ENCODE measurements at regions not wholly inside any gene's neighbourhood (a gene's known extent, or its start where the extent isn't known, plus 50 kb on each side); places are given as distances from the start of the nearest gene placed in this dataset.
"Not testable (repeated sequence)": the region's sequence is repeated elsewhere in the genome, so short reads cannot be mapped to it uniquely, and the experiment has no call there.

DNA sequence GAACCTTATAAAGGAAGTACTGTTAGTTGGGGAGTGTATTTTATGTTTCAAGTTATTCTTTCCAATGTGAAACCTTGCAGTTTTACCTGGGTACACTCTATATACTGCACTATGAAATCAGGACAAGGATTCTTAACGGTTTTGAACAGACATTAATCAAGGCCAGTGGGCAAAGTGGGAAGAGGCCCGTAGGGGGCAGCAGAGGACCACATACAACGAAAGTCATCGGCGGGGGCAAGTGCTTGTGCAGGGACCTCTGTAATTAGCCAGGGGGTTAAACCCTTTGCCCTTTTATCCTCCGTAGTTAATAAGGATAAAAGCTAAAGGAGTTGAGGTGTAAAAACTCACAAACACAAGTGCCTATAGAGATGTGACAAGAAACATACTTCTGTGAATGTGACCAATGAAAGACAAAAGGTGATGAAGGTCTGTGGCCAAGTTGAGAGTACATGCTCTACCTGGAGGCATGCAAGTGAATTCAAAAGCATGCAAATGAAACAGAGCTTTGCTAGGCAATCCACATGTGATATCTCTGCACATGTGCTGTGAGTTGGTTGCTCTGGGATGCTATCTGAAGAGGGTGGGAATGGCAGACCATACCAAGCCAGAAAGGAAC, 392.7 kb upstream of the MAN1A1 start:
- no peak overlapping the region for H3K4me3 ChIP-seq (ENCODE audit: low read depth, low read length)

GRCh38 chr6:119739769-119740168, 390.2 kb upstream of the MAN1A1 start:
- no peak overlapping the region for H3K4me3 ChIP-seq (ENCODE audit: low read depth, low read length)
- DNase-seq (ENCODE audit: low read depth), result no peak

More for the DNA sequence above, 392.7 kb upstream of the MAN1A1 start:
- DNase-seq (ENCODE audit: low read depth), result no peak

DNA sequence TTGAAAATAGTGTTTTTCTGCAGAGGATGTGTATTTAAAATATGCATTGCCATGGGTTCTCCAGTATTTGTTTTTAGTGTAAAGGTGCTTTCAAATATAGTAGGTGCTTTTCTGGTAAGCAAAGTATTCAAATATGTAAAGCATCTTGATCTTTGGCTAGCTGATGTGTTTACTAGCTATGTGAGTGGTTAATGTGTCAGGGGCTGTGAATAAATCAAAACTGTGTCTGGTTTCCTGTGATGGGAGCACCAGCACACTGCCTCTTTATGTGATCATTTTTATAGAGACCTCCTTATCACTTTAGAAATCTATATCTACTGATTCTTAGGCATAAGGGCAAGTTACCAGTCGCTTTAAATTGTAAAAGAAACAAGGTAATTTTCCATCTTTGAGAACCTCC, 388.9 kb upstream of the MAN1A1 start:
- no peak overlapping the region for H3K4me3 ChIP-seq (ENCODE audit: low read depth, low read length)
- DNase-seq (ENCODE audit: low read depth), result no peak

DNA sequence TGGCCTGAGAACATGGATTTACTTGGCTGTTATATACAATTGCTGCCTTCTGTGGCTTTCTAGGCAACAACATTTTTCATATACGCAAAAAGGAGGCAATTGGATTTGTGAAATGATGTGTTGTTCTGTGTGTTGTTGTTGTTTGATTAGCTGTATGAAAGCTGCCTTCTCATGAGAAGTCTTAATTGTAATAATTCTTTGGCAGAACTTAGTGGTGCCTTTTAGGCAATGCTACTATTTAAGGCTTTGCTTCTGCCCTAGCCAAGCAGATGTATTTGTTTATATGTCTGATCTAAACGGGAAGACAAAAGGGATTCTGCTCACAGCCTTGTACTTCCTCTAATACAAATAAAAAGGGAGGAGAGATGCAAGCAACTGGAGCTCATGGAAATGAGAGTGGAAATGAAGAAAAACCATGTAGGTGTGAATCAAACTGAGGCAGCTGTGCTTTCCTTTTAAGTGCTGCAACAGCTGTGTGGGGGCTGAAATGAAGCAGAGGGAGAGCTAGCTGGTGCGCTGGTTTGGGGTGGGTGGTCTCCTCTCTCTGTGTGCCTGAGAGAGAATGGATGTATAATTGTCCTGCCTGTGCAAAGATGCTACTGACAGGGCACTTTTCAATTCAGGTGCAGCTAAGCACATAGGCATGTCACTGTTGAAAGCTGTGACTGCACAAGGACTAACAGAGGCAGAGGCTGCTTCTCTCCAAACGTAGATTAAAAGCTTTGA, 386.9 kb upstream of the MAN1A1 start:
- H3K4me3 ChIP-seq (ENCODE audit: low read depth, low read length), result no peak overlapping the region
- no peak for DNase-seq (ENCODE audit: low read depth)

DNA sequence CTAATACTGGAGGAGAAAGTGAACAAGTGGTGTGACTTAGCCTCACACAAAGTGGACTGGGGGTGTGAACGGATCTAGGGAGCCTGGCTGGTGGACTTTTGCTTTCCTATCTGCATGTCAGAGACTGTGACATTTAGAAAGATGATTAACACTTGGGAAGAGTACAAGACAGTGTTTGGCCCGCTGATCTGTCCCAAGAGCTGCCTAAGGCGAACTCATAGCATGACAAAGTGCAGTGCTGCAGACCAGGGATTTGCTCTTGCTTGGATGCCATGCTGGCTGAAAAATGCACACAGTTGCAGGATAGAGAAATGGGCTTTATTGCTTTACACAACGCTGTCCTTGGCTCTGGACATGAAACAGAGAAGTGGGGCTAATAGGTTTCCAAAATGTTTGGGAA, 386.0 kb upstream of the MAN1A1 start:
- no peak overlapping the region for H3K4me3 ChIP-seq (ENCODE audit: low read depth, low read length)
- no peak for DNase-seq (ENCODE audit: low read depth)

DNA sequence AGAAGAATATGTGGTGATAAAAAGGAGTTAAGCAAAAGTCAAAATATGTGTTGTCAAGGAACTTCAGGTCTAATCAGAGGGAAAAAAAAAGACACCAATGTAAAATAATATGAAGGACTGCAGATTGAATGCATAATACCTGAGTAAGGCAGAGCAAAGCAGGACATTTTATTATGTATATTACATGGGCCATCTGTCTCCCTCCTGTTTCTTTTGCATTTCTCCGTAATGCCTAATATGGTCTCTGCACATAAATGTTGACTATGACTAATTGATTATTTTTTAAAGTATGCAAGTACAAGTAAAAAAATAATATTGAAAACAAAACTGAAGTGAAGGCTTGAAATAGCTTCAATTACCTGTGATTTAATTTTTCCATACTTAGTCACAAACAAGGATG, 384.7 kb upstream of the MAN1A1 start:
- no peak for DNase-seq (ENCODE audit: low read depth)
- H3K4me3 ChIP-seq (ENCODE audit: low read depth, low read length), result no peak overlapping the region

DNA sequence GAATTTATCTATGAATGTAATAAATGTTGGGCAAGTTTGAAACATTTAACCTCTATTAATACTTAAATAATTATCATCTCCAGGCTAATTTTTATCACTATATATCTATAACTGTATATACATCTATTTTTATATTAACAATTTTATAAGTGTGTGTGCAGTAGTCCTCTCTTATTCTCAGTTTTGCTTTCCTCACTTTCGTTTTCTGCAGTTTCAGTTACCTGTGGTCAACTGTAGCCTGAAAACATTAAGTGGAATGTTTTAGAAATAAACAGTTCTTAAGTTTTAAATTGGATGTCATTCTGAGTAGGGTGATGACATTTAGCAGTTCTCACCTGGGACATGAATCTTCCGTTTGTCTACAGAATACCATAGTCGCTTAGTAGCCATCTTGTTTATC, 379.4 kb upstream of the MAN1A1 start:
- no peak overlapping the region for H3K4me3 ChIP-seq (ENCODE audit: low read depth, low read length)
- no peak for DNase-seq (ENCODE audit: low read depth)

GRCh38 chr6:119728220-119728750, 378.7 kb upstream of the MAN1A1 start:
- DNase-seq (ENCODE audit: low read depth), result no peak
- no peak overlapping the region for H3K4me3 ChIP-seq (ENCODE audit: low read depth, low read length)

DNA sequence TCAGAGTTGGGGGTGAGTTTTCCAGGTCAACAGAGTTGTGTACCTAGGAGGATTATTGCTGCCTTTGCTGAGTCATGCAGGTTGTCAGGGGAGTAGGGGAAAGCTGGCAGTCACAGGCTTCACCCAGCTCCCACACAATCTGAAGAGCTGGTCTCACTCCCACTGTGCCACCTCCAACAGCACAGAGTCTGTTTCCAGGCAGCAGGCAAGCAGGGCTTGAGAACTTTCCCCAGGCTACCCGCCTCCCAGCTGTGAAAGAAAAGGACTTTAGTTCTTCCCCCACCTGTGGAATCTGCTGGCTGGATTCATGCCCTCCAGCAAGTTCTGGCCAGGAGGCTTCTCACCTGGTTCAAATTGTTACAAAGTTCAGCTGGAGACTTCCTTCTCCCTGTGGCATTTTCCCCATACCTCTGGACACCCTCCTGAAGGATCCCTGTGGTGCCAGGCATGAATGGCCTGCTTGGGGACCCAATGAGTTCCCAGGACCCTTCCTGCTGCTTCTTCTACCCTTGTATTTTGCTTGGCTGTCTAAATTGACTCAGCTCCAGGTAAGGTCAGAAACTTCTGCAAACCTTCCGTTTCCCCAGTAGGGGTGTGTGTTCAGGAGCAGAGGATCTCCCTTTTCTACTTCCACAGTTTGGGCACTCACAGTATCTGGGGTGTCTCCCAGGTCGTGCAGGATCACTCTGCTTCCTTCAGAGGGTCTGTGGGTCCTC, 378.1 kb upstream of the MAN1A1 start:
- H3K4me3 ChIP-seq (ENCODE audit: low read depth, low read length), result no peak overlapping the region
- no peak for DNase-seq (ENCODE audit: low read depth)

DNA sequence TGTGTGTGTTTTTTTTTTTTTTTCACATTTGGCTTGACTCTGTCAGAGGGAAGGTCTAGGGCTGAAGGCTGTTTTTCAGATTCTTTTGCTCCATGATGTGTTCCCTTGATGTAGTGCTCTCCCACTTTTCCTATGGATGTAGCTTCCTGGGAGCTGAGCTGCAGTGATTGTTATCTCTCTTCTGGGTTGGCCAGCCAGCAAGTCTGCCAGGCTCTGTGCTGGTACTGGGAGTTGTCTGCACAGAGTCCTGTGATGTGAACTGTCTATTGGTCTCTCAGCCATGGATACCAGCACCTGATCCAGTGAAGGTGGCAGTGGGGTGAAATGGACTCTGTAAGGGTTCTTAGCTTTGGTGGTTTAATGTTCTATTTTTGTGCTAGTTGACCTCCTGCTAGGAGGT, 377.4 kb upstream of the MAN1A1 start:
- H3K4me3 ChIP-seq (ENCODE audit: low read depth, low read length); DNase-seq (ENCODE audit: low read depth): not testable (repeated sequence)

DNA sequence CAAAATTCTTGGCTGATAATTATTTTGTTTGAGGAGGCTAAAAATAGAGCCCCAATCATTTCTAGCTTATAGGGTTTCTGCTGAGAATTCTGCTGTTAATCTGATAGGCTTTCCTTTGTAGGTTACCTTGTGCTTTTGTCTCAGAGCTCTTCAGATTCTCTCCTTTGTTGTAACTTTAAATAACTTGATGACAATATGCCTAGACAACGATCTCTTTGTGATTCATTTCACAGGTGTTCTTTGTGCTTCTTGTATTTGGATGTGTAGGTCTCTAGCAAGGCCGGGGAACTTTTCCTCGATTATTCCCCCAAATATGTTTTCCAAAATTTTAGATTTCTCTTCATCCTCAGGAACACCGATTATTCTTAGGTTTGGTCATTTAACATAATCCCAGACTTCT, 376.5 kb upstream of the MAN1A1 start:
- no peak for DNase-seq (ENCODE audit: low read depth)
- H3K4me3 ChIP-seq (ENCODE audit: low read depth, low read length), result no peak overlapping the region

- H3K4me3 ChIP-seq (ENCODE audit: low read depth, low read length), result no peak overlapping the region
- no peak for DNase-seq (ENCODE audit: low read depth)
Measured at GRCh38 chr6:119720160-119720559, 370.6 kb upstream of the MAN1A1 start.

DNA sequence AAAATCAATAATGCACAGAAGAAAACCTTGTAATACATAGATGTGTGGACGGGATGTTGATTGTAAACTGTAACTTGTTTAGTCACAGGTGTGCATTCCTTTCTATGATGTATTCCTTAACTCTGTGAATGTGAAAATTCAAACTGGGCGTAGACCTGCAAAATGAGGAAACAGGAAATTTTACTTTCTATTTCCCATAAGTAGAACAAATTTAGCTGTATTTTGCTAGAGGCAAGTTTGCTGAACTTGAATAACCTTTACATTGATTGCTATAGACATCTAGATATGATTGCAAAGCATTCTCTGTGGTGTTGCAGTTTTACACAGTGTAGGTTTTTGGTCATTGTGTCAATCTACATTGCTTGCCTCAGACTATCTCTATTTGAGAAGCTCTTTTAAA, 368.4 kb upstream of the MAN1A1 start:
- no peak overlapping the region for H3K4me3 ChIP-seq (ENCODE audit: low read depth, low read length)
- no peak for DNase-seq (ENCODE audit: low read depth)

GRCh38 chr6:119716668-119717270, 367.2 kb upstream of the MAN1A1 start:
- no peak for DNase-seq (ENCODE audit: low read depth)
- no peak overlapping the region for H3K4me3 ChIP-seq (ENCODE audit: low read depth, low read length)

GRCh38 chr6:119713903-119714302, 364.3 kb upstream of the MAN1A1 start:
- no peak for DNase-seq (ENCODE audit: low read depth)
- H3K4me3 ChIP-seq (ENCODE audit: low read depth, low read length), result no peak overlapping the region

DNA sequence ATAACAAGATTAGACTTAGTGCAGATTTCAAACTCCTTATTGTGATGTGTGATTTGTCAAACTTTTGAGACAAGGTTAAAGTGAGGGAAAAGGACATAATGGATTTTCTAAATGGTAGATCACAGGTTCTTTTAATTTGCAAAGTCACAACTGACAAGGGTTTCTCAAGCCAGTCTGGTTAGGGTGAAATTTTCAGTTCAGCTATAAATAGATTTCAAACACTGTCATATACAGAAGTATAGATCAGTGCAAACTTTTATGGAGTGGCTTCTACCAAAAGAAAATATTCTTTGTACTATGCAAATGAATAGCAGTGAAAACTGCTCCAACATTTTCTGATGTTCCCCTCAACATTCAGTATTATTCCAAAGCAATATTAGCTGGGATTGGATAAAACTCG, 337.1 kb upstream of the MAN1A1 start:
- DNase-seq (ENCODE audit: low read depth), result no peak

GRCh38 chr6:119686240-119686639, 336.7 kb upstream of the MAN1A1 start:
- DNase-seq (ENCODE audit: low read depth), result no peak
- no peak overlapping the region for H3K4me3 ChIP-seq (ENCODE audit: low read depth, low read length)

More for the DNA sequence above, 337.1 kb upstream of the MAN1A1 start:
- H3K4me3 ChIP-seq (ENCODE audit: low read depth, low read length), result no peak overlapping the region

- no peak for DNase-seq (ENCODE audit: low read depth)
- no peak overlapping the region for H3K4me3 ChIP-seq (ENCODE audit: low read depth, low read length)
Measured at GRCh38 chr6:119683671-119684070, 334.1 kb upstream of the MAN1A1 start.

- no peak for DNase-seq (ENCODE audit: low read depth)
- H3K4me3 ChIP-seq (ENCODE audit: low read depth, low read length), result no peak overlapping the region
Measured at GRCh38 chr6:119683031-119683430, 333.5 kb upstream of the MAN1A1 start.

- no peak overlapping the region for H3K4me3 ChIP-seq (ENCODE audit: low read depth, low read length)
- DNase-seq (ENCODE audit: low read depth), result no peak
Measured at GRCh38 chr6:119678961-119679360, 329.4 kb upstream of the MAN1A1 start.
